GM12892 (cell line): ENCODE measurements at regions not wholly inside any gene's neighbourhood (a gene's known extent, or its start where the extent isn't known, plus 50 kb on each side); places are given as distances from the start of the nearest gene placed in this dataset.

Experiments
- POLR2A ChIP-seq: IDR thresholded peaks from 2 replicates; pipeline ENCODE4 v1.6.1; 2011; ENCODE audit warnings: low read depth, low read length, control low read depth
- POLR2AphosphoS5 ChIP-seq: IDR thresholded peaks from 2 replicates; pipeline ENCODE4 v1.6.1; 2011; ENCODE audit warnings: low read depth, low read length, control low read depth

DNA sequence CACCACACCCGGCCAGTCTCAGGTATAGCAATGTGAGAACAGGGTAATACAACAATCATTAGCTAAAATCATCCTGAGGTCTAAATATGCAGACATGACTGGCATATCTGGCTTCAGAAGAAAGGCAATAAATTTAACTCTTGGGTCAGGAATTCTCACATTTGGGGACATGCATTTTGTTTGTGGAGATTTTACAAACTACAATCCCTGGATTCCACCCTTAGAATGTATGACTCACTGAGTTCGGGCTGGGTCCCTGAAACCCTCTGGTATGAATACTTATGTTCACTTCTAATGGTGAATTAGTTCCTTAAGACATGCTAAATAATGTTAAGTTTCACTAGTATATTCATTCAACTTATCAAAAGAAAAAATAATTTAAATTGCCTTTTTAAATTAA lies 98.9 kb upstream of the HMGA2 start:
- no peak for TF ChIP-seq POLR2A
- TF ChIP-seq POLR2AphosphoS5: no peak
